H1 (cell line): ENCODE measurements at regions not wholly inside any gene's neighbourhood (a gene's known extent, or its start where the extent isn't known, plus 50 kb on each side); places are given as distances from the start of the nearest gene placed in this dataset.

Experiments
- ATF2 ChIP-seq: IDR thresholded peaks from 2 replicates; pipeline ENCODE4 v1.6.1; 2012; ENCODE audit warnings: low read length, inconsistent platforms
- BACH1 ChIP-seq: IDR thresholded peaks from 2 replicates; pipeline ENCODE4 v1.6.1; 2012; ENCODE audit warnings: low read length, improper control_type of control experiment
- CBX5 ChIP-seq: fragments of 300-800, 300-1000 bp; sonication (generic); IDR thresholded peaks from 2 replicates; pipeline ENCODE4 v1.7.1; 2016; ENCODE audit warnings: antibody characterized with exemption, low read length, low read depth
- CTCF ChIP-seq, 3 experiments: IDR thresholded peaks; 1 replicate in 2 of 3; 2 replicates in 1 of 3; pipeline versions ENCODE4 v1.5.1 to v1.6.1; 2011; ENCODE audit warnings: low read length in 3 of 3, mild to moderate bottlenecking in 3 of 3, inconsistent platforms in 2 of 3, low read depth in 1 of 3, moderate library complexity in 1 of 3; ENCODE audit not compliant: insufficient read depth in 1 of 3; ENCODE audit errors: control extremely low read depth in 1 of 3
- EP300 ChIP-seq, 2 experiments: IDR thresholded peaks; 1 replicate in 1 of 2; 2 replicates in 1 of 2; pipeline ENCODE4 v1.6.1; 2011 to 2012; ENCODE audit warnings: low read depth in 2 of 2, low read length in 2 of 2, mild to moderate bottlenecking in 2 of 2, borderline replicate concordance in 1 of 2, inconsistent platforms in 1 of 2, moderate library complexity in 1 of 2
- HDAC6 ChIP-seq: IDR thresholded peaks from one replicate; pipeline ENCODE4 v1.7.1; 2012; ENCODE audit warnings: low read depth, mild to moderate bottlenecking, inconsistent platforms, low read length, moderate library complexity
- POLR2AphosphoS5 ChIP-seq: IDR thresholded peaks from 2 replicates; pipeline ENCODE4 v1.6.1; 2011; ENCODE audit warnings: low read depth, low read length
- SUZ12 ChIP-seq: fragments of 200-600 bp; sonication (generic); IDR thresholded peaks from 2 replicates; pipeline ENCODE4 v1.6.1; 2012; ENCODE audit warnings: mild to moderate bottlenecking, inconsistent platforms, low read length, moderate library complexity, mixed read lengths
- USF2 ChIP-seq: IDR thresholded peaks from 2 replicates; pipeline ENCODE4 v1.6.1; 2011; ENCODE audit warnings: low read length, improper control_type of control experiment
- YY1 ChIP-seq: IDR thresholded peaks from 2 replicates; pipeline ENCODE4 v1.6.1; 2011; ENCODE audit warnings: low read depth, mild to moderate bottlenecking, low read length

GRCh38 chr4:41883988-41884734 is 51.1 kb upstream of the TMEM33 start:
- peak in 2 of 3 experiments; percentile 3 to 7; a peak in 2 of 4 replicates for TF ChIP-seq CTCF (IDR thresholded peaks at IDR 0.05; ENCODE audit: control extremely low read depth in 1 of 3, insufficient read depth in 1 of 3, low read depth in 1 of 3, low read length in 3 of 3)
- TF ChIP-seq EP300 (IDR thresholded peaks at IDR 0.05; ENCODE audit: borderline replicate concordance in 1 of 2, low read depth in 2 of 2, low read length in 2 of 2): no peak
- TF ChIP-seq ATF2: no peak
- no peak for TF ChIP-seq SUZ12
- no peak for TF ChIP-seq HDAC6
- no peak for TF ChIP-seq POLR2AphosphoS5
- no peak for TF ChIP-seq YY1
- no peak for TF ChIP-seq CBX5
- TF ChIP-seq BACH1: no peak
- TF ChIP-seq USF2: no peak
